ENCODE measurements at regions not wholly inside any gene's neighbourhood (a gene's known extent, or its start where the extent isn't known, plus 50 kb on each side); places are given as distances from the start of the nearest gene placed in this dataset.
"Not testable (repeated sequence)": the region's sequence is repeated elsewhere in the genome, so short reads cannot be mapped to it uniquely, and the experiment has no call there.

DNA sequence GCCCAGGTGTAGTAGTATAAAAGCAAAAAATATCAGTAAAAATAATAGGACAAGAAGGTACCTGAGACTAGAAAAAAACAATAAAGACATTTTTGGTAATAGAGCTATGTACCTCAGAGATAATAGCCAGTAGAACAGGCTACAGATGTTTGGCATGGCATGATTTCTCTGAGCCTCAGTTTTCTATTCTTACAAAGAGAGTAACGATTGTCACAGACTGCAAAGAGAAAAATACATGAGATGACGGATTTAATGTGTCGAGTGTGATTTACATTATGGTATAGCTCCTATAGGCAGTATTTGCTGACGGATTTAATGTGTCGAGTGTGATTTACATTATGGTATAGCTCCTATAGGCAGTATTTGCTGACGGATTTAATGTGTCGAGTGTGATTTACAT, 375.3 kb upstream of the NAALADL2 start:
- TF ChIP-seq JUN (IDR thresholded peaks at IDR 0.05; ENCODE audit: borderline replicate concordance, insufficient read depth, insufficient read length, low read depth); POLR2A (IDR thresholded peaks at IDR 0.05; ENCODE audit: low read depth, low read length); POLR2AphosphoS5 (IDR thresholded peaks at IDR 0.05; ENCODE audit: insufficient read depth, low read depth, low read length); EZH2 (IDR thresholded peaks at IDR 0.05; ENCODE audit: borderline replicate concordance, low read depth, low read length, severe bottlenecking): not testable (repeated sequence)
- TF ChIP-seq, protein P1, sequence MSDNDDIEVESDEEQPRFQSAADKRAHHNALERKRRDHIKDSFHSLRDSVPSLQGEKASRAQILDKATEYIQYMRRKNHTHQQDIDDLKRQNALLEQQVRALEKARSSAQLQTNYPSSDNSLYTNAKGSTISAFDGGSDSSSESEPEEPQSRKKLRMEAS (IDR thresholded peaks at IDR 0.05; ENCODE audit: insufficient read depth, insufficient read length): not testable (repeated sequence)
- TF ChIP-seq, protein P2, sequence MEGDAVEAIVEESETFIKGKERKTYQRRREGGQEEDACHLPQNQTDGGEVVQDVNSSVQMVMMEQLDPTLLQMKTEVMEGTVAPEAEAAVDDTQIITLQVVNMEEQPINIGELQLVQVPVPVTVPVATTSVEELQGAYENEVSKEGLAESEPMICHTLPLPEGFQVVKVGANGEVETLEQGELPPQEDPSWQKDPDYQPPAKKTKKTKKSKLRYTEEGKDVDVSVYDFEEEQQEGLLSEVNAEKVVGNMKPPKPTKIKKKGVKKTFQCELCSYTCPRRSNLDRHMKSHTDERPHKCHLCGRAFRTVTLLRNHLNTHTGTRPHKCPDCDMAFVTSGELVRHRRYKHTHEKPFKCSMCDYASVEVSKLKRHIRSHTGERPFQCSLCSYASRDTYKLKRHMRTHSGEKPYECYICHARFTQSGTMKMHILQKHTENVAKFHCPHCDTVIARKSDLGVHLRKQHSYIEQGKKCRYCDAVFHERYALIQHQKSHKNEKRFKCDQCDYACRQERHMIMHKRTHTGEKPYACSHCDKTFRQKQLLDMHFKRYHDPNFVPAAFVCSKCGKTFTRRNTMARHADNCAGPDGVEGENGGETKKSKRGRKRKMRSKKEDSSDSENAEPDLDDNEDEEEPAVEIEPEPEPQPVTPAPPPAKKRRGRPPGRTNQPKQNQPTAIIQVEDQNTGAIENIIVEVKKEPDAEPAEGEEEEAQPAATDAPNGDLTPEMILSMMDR (IDR thresholded peaks at IDR 0.05; ENCODE audit: extremely low read depth in 1 of 2, insufficient read depth in 1 of 2, low read depth in 1 of 2, low read length in 2 of 2): not testable (repeated sequence)

Measured in endothelial cell of umbilical vein (primary cell).